Loucy (cell line): ENCODE measurements at regions not wholly inside any gene's neighbourhood (a gene's known extent, or its start where the extent isn't known, plus 50 kb on each side); places are given as distances from the start of the nearest gene placed in this dataset.

Source experiments
- CTCF ChIP-seq: fragments of 200-600 bp; sonication (generic); conservative IDR thresholded peaks from 2 replicates; pipeline ENCODE4 v1.5.1; 2014; ENCODE audit warnings: mild to moderate bottlenecking, antibody characterized with exemption, low read length
- EZH2phosphoT487 ChIP-seq: fragments of 200-600 bp; IDR thresholded peaks from 2 replicates; pipeline ENCODE4 v1.6.1; 2018; ENCODE audit warnings: antibody characterized with exemption, mild to moderate bottlenecking, moderate library complexity, borderline replicate concordance

GRCh38 chrX:39965051-39965573 lies 132.6 kb downstream of the BCOR start:
- TF ChIP-seq CTCF (no peak), EZH2phosphoT487 (no peak)
